HG03432 (cell line): ENCODE measurements at regions not wholly inside any gene's neighbourhood (a gene's known extent, or its start where the extent isn't known, plus 50 kb on each side); places are given as distances from the start of the nearest gene placed in this dataset.

Experiments used
- ATAC-seq: cut with Tn5 transposase; IDR thresholded peaks from one replicate; pipeline ENCODE4 v1.9.1; 2021; ENCODE audit warnings: mild to moderate bottlenecking, moderate library complexity; ENCODE audit not compliant: unreplicated experiment

GRCh38 chr13:26839682-26840081 is 79.1 kb upstream of the GPR12 start:
- ATAC-seq: no peak

- ATAC-seq: no peak
Observed at GRCh38 chr13:26838821-26839220, 78.2 kb upstream of the GPR12 start.

GRCh38 chr13:26837997-26838396 is 77.4 kb upstream of the GPR12 start:
- no peak for ATAC-seq

GRCh38 chr13:26837102-26837501 is 76.5 kb upstream of the GPR12 start:
- no peak for ATAC-seq

GRCh38 chr13:26836626-26837025 is 76.0 kb upstream of the GPR12 start:
- ATAC-seq: no peak

- no peak for ATAC-seq
Observed at GRCh38 chr13:26834646-26835045, 74.1 kb upstream of the GPR12 start.

GRCh38 chr13:26831336-26831908 is 70.8 kb upstream of the GPR12 start:
- no peak for ATAC-seq

GRCh38 chr13:26829716-26830115 is 69.1 kb upstream of the GPR12 start:
- ATAC-seq: no peak

- no peak for ATAC-seq
Observed at GRCh38 chr13:26824581-26824980, 64.0 kb upstream of the GPR12 start.

- no peak for ATAC-seq
Observed at GRCh38 chr13:26822146-26822545, 61.6 kb upstream of the GPR12 start.

GRCh38 chr13:26821672-26822071 is 61.1 kb upstream of the GPR12 start:
- ATAC-seq: no peak

GRCh38 chr13:26820871-26821270 is 60.3 kb upstream of the GPR12 start:
- no peak for ATAC-seq

GRCh38 chr13:26819046-26819445 is 58.5 kb upstream of the GPR12 start:
- no peak for ATAC-seq

GRCh38 chr13:26816881-26817280 is 56.3 kb upstream of the GPR12 start:
- ATAC-seq: no peak

- ATAC-seq: no peak
Observed at GRCh38 chr13:26813980-26814348, 53.4 kb upstream of the GPR12 start.

- no peak for ATAC-seq
Observed at GRCh38 chr13:26813321-26813979, 52.9 kb upstream of the GPR12 start.

GRCh38 chr13:26811581-26811980 is 51.0 kb upstream of the GPR12 start:
- ATAC-seq: no peak
